ENCODE measurements at regions not wholly inside any gene's neighbourhood (a gene's known extent, or its start where the extent isn't known, plus 50 kb on each side); places are given as distances from the start of the nearest gene placed in this dataset.
A peak's percentile ranks its signal among the peaks of the same experiment; 100 is the strongest.
"Not testable (repeated sequence)": the region's sequence is repeated elsewhere in the genome, so short reads cannot be mapped to it uniquely, and the experiment has no call there.

DNA sequence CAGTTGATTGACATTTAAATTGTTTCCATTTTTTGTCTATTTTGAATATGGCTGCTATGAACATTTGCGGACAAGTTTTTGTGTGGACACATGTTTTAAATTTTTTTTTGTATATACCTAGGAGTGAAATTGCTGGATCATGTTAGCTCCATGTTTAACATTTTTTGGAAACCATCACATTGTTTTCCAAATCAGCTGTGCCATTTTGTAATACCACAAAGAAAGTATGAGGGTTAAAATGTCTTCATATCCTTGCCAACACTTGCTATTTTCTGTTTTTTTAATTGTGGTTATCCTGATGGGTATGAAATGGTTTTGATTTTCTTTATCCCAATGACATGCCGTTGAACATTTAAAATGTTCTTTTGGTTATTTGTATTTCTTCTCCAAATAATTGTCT is 52.1 kb downstream of the CARTPT start:
- DNase-seq: no peak

DNA sequence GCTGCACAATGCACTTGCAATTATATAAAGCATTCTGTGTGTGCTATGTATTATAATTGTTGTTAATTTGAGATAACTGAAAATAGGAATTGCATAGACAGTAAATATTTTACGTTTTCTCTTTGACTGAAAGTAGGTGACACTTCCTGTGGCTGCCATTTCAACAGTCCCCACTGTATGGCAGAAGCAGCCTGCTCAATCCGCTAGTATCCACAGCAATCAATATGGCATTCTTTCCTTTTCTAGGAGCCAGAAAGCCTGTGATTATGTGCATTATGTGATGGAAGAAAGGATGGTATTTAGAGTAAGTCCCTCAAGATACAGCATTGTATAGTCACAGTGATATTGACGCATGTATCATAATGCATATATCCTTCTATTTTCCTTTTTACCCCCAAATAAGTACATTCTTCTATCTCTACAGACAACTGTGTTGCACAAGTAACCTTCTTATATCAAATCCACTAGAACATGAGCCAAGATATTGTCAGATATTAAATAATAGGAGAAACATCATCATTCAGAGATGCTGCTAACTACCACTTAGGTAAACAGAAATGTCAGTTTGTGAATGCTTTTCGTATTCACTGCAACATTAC is 59.7 kb downstream of the CARTPT start:
- DNase-seq: no peak

DNA sequence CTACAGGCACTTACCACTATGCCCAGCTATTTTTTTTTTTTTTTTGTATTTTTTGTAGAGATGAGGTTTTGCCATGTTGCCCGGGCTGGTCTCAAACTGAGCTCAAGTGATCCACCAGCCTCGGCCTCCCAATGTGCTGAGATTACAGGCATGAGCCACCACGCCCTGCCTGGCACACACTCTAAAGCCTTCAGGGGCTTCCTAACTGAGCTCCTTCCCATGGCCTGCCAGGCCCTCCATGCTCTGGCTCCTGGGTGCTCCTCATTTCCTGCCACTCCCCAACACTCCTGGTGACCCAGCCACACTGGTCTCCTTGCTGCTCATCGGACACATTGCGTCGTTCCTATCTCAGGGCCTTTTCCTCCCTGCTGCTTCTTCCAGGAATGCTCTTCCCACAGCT is 61.5 kb downstream of the CARTPT start:
- no peak for DNase-seq

DNA sequence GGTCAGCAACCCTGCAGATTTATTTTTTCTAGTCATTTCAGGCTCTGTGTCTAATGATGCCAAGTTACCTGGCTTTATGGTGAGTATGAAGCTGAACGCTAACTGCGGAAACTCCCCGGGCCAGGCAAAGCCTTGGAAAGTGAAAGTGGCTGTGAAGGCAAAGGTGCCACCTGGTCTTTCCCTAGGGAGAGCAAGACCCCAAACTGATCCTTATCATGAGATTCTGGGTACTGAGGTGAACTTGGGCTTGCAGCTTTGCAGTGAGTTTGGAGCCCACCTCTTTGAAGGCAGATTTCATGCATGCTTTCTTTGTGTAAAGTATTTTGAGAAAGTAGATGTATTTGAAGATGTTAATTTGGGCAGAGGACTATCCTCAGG is 63.3 kb downstream of the CARTPT start:
- DNase-seq: no peak

- DNase-seq: peak; percentile 0
Measured at GRCh38 chr5:71782771-71783770, 64.0 kb downstream of the CARTPT start.

GRCh38 chr5:71783891-71784290 is 64.8 kb downstream of the CARTPT start:
- no peak for DNase-seq

DNA sequence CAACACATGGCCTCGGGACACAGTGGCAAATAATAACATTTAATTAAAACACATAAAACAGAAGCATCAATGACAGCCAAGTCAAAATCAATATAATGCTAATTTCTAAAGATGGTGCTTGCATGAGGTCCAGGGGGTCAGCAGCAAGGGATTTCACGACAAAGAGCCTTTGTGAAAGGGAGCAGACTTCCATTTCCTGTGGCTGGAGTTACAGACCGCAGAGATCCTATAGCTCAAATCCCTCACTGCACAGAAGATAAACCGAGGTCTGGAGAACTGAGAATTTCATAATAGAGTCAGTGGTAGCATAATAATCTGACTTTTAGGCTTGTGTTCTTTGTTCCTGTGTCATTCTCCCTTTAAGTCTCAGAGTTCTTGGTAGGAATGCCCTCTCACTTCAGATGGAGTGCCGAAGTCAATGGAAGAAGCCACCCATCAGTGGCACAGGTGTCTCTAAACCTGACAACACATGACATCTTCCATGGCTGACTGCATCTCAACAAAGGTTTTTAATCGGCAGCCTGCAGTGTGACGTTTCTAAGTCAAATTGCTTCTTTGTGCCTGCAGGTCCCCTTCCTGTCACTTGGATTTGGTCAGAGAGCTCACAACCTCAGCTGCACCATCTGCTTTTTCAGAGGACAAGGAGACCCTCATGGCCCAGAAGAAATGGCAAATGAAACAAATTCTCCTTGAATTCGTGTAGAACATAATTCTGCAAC is 67.4 kb downstream of the CARTPT start:
- no peak for DNase-seq

DNA sequence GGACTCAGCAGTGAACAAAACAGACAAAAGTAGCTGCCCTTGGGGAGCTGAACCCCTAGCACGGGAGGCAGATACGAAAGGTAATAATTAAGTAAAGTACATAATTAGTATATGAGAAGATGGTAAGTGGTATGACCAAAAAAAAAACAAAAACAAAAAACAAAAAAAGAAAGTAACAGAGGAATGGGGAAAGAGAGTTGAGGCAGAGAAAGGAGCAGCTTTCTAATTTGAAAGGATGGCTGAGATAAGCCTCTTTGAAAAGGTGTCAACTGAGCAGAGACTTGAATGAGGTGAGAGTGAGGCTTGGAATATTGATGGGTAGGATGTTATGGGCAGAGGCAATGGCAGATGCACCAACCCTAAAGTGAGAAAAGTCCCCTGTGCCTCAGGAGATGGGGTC is 69.7 kb downstream of the CARTPT start:
- DNase-seq: no peak

GRCh38 chr5:71789746-71790145 is 70.7 kb downstream of the CARTPT start:
- no peak for DNase-seq

DNA sequence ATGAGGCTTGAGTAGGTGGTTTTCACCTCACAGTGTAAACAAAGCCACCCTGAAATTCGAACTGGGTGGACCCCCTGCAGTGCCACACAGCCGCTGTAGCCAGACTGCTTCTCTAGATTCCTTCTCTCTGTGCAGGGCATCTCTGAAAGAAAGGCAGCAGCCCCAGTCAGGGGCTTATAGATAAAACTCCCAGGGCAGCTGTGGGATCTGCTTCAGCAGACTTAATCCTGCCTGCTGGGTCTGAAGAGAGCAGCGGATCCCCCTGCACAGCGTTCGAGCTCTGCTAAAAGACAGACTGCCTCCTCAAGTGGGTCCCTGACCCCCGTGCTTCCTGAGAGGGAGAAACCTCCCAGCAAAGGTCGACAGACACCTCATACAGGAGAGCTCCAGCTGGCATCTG is 71.4 kb downstream of the CARTPT start:
- no peak for DNase-seq

DNA sequence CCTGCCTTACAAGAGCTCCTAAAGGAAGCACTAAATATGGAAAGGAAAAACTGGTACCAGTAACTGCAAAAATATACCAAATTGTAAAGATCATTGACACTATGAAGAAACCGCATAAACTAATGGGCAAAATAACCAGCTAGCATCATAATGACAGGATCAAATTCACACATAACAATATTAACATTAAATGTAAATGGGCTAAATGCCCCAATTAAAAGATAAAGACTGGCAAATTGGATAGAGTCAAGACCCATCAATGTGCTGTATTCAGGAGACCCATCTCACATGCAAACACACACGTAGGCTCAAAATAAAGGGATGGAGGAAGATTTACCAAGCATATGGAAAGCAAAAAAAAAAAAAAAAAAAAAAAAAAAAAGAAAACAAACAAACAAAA is 73.0 kb downstream of the CARTPT start:
- not testable (repeated sequence) for DNase-seq

DNA sequence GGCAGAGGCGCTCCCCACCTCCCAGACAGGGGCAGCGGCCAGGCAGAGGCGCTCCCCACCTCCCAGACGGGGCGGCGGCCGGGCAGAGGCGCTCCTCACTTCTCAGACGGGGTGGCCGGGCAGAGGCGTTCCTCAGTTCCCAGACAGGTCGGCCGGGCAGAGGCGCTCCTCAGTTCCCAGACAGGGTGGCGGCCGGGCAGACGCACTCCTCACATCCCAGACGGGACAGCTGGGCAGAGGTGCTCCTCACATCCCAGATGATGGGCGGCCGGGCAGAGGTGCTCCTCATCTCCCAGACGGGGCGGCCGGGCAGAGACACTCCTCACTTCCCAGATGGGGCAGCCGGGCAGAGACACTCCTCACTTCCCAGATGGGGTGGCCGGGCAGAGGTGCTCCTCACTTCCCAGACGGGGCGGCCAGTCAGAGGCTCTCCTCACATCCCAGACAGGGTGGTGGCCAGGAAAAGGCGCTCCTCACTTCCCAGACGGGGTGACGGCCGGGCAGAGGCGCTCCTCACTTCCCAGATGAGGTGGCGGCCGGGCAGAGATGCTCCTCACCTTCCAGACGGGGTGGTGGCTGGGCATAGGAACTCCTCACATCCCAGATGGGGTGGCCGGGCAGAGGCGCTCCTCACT is 75.1 kb downstream of the CARTPT start:
- DNase-seq: no peak

DNA sequence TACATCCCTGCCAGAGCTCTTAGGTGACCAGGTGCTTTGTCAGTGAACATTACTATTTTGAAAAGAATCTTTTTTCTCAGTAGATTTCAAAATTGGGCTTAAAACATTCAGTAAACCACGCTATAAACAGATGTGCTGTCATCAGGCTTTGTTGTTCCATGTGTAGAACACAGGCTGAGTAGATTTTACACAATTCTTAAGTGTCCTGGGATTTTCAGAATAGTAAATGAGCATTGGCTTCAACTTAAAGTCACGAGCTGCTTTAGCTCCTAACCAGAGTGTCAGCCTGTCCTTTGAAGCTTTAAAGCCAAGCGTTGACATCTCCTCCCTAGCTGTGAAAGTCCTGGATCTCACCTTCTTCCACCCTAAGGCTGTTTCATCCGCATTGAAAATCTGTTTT is 83.6 kb downstream of the CARTPT start:
- no peak for DNase-seq

- DNase-seq: no peak
Measured at GRCh38 chr5:71806711-71807110, 87.6 kb downstream of the CARTPT start.

GRCh38 chr5:71807909-71808308 is 88.8 kb downstream of the CARTPT start:
- no peak for DNase-seq

DNA sequence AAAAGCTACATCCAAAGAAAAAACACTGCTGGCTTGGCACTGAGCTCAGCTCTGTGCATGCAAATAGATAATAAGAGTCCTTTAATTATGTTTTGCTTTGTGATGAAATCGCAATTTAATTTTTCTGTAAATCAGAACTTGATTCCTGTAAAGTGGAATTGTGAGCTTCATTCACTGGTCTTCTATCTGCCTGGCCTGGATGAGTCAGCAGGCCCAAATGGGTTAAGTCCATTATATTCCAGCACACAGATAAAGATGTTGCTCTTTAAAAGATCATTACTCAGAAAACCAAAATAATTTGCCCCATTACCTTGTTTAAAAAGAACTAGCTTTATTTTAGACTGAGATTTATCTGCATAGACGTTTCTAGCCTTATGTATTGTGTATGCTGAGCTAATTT is 90.4 kb downstream of the CARTPT start:
- DNase-seq: no peak

DNA sequence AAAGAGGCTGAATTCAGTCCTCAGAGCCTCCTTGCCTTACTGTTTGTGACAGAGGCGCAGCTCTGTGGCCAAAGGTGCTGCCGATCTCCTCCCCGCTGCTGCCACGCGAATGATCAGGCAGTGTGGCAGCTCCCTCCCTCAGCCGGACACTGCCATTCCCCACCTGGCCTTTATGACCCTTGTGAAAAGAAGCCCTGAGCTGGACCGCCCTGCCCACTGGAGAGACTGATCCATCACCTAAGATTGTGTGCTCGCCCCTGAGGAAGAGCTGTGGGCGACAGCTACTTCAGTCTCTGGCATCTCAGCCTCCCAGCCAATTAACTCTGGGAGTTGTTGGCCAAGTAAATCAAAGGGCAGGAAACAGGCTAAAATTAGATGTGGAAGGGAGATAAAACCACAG is 90.9 kb downstream of the CARTPT start:
- no peak for DNase-seq

DNA sequence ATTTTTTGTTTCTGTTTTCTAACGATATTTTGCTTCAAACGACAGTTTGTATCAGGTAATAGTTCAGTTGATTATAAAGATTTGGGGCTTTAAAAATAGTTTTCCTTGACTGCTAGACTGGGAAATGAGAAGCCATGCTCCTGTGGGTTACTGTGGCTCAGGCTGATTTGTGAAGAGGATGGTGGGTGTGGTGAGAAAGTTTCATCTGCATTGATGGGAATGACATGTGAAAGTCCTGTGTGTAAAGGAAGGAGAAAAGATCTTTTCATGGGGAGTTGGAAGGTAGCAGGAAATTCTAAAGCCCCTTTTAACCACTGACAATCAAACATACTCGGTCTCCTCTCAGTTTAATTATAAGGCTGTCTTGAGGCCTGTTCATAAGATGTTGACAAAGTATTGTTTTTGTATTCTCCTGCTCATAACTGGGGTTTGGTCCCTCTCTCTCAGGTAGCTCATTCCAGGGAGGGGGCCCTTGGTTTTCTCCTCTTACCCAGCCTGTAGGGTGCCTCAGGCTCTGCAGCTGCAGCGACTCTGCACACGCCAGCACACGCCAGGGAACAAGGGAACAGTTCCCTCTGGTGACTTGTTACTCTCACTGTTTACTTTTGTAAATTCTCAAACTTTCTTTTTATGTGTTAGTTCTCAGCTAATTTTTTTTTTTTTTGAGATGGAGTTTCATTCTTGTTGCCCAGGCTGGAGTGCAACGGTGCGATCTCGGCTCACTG is 91.6 kb downstream of the CARTPT start:
- no peak for DNase-seq

- DNase-seq: no peak
Measured at GRCh38 chr5:71811779-71812178, 92.7 kb downstream of the CARTPT start.

DNA sequence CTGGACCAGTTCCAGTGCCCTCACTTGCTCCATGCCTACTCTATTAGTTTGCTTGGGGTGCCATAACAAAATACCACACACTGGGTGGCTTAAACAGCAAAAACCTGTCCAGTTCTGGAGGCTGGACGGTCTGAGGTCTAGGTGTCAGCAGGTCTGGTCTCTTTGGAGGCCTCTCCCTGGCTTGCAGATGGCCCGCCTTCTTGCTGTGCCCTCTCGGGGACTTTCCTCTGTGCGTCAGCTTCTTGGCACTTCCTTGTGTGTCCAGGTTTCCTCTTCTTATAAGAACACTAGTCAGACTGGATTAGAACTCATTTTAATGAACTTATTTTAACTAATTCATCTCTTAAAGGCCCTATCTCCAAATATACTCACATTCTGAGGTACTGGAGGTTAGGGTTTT is 97.2 kb downstream of the CARTPT start:
- DNase-seq: no peak

GRCh38 chr5:71817891-71818290 is 98.8 kb downstream of the CARTPT start:
- DNase-seq: no peak

DNA sequence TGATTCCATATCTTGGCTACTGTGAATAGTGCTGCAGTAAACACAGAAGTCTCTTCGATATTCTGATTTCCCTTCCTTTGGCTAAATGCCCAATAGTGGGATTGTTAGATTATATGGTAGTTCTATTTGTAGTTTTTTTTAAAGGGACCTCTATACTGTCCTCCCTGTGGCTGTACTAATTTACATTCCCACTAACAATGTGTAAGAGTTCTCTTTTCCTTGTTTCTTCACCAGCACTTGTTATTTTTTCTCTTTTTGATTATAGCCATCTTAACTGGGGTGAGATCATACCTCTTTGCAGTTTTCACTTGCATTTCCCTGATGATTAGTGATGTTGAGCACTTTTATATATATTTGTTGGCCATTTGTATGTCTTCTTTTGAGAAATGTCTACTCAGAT is 102.0 kb downstream of the CARTPT start:
- no peak for DNase-seq

DNA sequence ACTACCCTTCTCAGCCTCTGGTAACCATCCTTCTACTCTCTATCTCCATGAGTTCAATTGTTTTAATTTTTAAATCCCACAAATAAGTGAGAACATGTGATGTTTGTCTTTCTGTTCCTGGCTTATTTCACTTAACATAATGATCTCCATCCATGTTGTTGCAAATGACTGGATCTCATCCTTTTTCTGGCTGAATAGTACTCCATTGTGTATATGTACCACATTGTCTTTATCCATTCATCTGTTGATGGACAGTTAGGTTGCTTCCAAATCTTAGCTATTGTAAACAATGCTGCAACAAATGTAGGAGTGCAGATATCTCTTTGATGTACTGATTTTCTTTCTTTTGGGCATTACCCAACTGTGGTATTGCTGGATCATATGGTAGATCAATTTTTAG is 103.0 kb downstream of the CARTPT start:
- DNase-seq: not testable (repeated sequence)
